ENCODE measurements at regions not wholly inside any gene's neighbourhood (a gene's known extent, or its start where the extent isn't known, plus 50 kb on each side); places are given as distances from the start of the nearest gene placed in this dataset.
"Not testable (repeated sequence)": the region's sequence is repeated elsewhere in the genome, so short reads cannot be mapped to it uniquely, and the experiment has no call there.

- not testable (repeated sequence) for DNase-seq
These were observed 452.1 kb downstream of the NR4A2 start for GRCh38 chr2:155880382-155880781.

- DNase-seq: not testable (repeated sequence)
These were observed 452.6 kb downstream of the NR4A2 start for GRCh38 chr2:155879900-155880299.

GRCh38 chr2:155872396-155872795 is 460.1 kb downstream of the NR4A2 start:
- no peak for DNase-seq

- no peak for DNase-seq
These were observed 460.6 kb downstream of the NR4A2 start for GRCh38 chr2:155871940-155872339.

- no peak for DNase-seq
These were observed 465.0 kb downstream of the NR4A2 start for GRCh38 chr2:155867564-155867963.

- DNase-seq: no peak
These were observed 466.0 kb downstream of the NR4A2 start for GRCh38 chr2:155866477-155866876.

- no peak for DNase-seq
These were observed 480.4 kb downstream of the NR4A2 start for GRCh38 chr2:155852156-155852555.

- no peak for DNase-seq
These were observed 486.3 kb downstream of the NR4A2 start for GRCh38 chr2:155846259-155846658.

GRCh38 chr2:155844461-155844860 is 488.1 kb downstream of the NR4A2 start:
- no peak for DNase-seq

GRCh38 chr2:155842103-155842502 is 490.4 kb downstream of the NR4A2 start:
- no peak for DNase-seq

- DNase-seq: no peak
These were observed 491.1 kb downstream of the NR4A2 start for GRCh38 chr2:155841442-155841841.

- no peak for DNase-seq
These were observed 491.9 kb downstream of the NR4A2 start for GRCh38 chr2:155840661-155841060.

GRCh38 chr2:155839991-155840390 is 492.5 kb downstream of the NR4A2 start:
- DNase-seq: no peak

- no peak for DNase-seq
These were observed 493.1 kb downstream of the NR4A2 start for GRCh38 chr2:155839436-155839835.

GRCh38 chr2:155836439-155836838 is 496.1 kb downstream of the NR4A2 start:
- DNase-seq: no peak

- DNase-seq: no peak
These were observed 501.5 kb downstream of the NR4A2 start for GRCh38 chr2:155830817-155831579.

- no peak for DNase-seq
These were observed 502.2 kb downstream of the NR4A2 start for GRCh38 chr2:155830351-155830750.

GRCh38 chr2:155825876-155826275 is 506.6 kb downstream of the NR4A2 start:
- DNase-seq: no peak

GRCh38 chr2:155815851-155816250 is 516.7 kb downstream of the NR4A2 start:
- DNase-seq: no peak

- no peak for DNase-seq
These were observed 517.2 kb downstream of the NR4A2 start for GRCh38 chr2:155815275-155815674.

GRCh38 chr2:155810411-155810810 is 522.1 kb downstream of the NR4A2 start:
- DNase-seq: no peak

- DNase-seq: no peak
These were observed 529.6 kb downstream of the NR4A2 start for GRCh38 chr2:155802888-155803287.

GRCh38 chr2:155792666-155793065 is 539.9 kb downstream of the NR4A2 start:
- no peak for DNase-seq

GRCh38 chr2:155770516-155770915 is 562.0 kb downstream of the NR4A2 start:
- no peak for DNase-seq
